MG63 (cell line): ENCODE measurements at regions not wholly inside any gene's neighbourhood (a gene's known extent, or its start where the extent isn't known, plus 50 kb on each side); places are given as distances from the start of the nearest gene placed in this dataset.
"Not testable (repeated sequence)": the region's sequence is repeated elsewhere in the genome, so short reads cannot be mapped to it uniquely, and the experiment has no call there.

Experiments used
- DNase-seq: peaks from one replicate; pipeline ENCODE4 v3.0.0-alpha.2; 2020
- H3K27me3 ChIP-seq: fragments of 250-450 bp; sonication (Bioruptor Pico); 2 replicates; pipeline ENCODE4 v1.5.1; 2020; ENCODE audit warnings: mild to moderate bottlenecking, moderate library complexity
- H3K36me3 ChIP-seq: fragments of 250-450 bp; sonication (Bioruptor Pico); 2 replicates; pipeline ENCODE4 v1.5.1; 2020; ENCODE audit warnings: mild to moderate bottlenecking, moderate library complexity
- H3K4me3 ChIP-seq: fragments of 250-450 bp; sonication (Bioruptor Pico); 2 replicates; pipeline ENCODE4 v1.5.1; 2020; ENCODE audit warnings: mild to moderate bottlenecking, moderate library complexity
- H3K9me3 ChIP-seq: fragments of 250-450 bp; sonication (Bioruptor Pico); 2 replicates; pipeline ENCODE4 v1.5.1; 2020; ENCODE audit warnings: mild to moderate bottlenecking, moderate library complexity

DNA sequence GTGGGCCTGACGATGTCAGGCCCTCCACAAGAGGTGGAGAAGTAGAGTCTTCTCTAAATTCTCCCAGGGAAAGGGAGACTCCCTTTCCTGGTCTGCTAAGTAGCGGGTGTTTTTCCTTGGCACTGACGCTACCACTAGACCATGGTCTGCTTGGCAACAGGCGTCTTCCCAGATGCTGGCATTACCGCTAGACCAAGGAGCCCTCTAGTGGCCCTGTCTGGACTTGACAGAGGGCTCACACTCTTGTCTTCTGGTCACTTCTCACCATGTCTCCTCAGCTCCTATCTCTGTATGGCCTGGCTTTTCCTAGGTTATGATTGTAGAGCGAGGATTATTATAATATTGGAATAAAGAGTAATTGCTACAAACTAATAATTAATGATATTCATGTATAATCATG lies 51.1 kb upstream of the RASSF6 start:
- not testable (repeated sequence) for H3K4me3 ChIP-seq, H3K36me3 ChIP-seq, H3K9me3 ChIP-seq, DNase-seq, H3K27me3 ChIP-seq

- Histone ChIP-seq H3K27me3 (no peaks in the 10 kb centered on the region), H3K9me3 (no peaks in the 10 kb centered on the region), H3K4me3 (no peak overlapping the region), H3K36me3 (no peaks in the 10 kb centered on the region)
- no peak for DNase-seq
These were observed 53.0 kb upstream of the RASSF6 start for GRCh38 chr4:73673286-73673685.

GRCh38 chr4:73674451-73674919 lies 54.2 kb upstream of the RASSF6 start:
- Histone ChIP-seq H3K36me3 (no peaks in the 10 kb centered on the region), H3K27me3 (no peaks in the 10 kb centered on the region), H3K4me3 (no peak overlapping the region), H3K9me3 (no peaks in the 10 kb centered on the region)
- DNase-seq = no peak

DNA sequence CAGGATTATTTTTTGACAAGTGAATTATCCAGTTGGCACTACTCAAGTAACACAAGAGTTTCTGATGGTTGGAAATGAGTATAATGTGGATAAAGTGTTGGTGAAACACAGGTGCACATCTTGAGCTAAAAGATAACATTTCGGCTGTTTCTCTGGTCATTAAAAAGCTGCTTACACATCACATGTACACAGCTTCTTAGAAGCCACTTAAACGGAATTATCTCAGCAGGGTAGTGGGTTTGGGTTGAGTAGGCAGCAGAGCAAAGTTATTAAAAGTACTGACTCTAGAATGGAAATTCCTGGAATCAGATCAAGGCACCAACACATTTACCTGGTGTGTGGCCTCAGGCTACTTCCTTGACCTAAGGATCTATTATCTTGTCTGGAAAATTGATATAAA lies 55.4 kb upstream of the RASSF6 start:
- Histone ChIP-seq H3K27me3 (no peaks in the 10 kb centered on the region), H3K4me3 (no peak overlapping the region), H3K36me3 (no peaks in the 10 kb centered on the region), H3K9me3 (no peaks in the 10 kb centered on the region)
- DNase-seq = no peak

- no peak for DNase-seq
- no peaks in the 10 kb centered on the region for H3K9me3 ChIP-seq
- H3K27me3 ChIP-seq = no peaks in the 10 kb centered on the region
- no peaks in the 10 kb centered on the region for H3K36me3 ChIP-seq
- no peak overlapping the region for H3K4me3 ChIP-seq
These were observed 55.9 kb upstream of the RASSF6 start for GRCh38 chr4:73676136-73676535.

GRCh38 chr4:73676861-73677323 lies 56.7 kb upstream of the RASSF6 start:
- no peaks in the 10 kb centered on the region for H3K9me3 ChIP-seq
- no peaks in the 10 kb centered on the region for H3K27me3 ChIP-seq
- no peak overlapping the region for H3K4me3 ChIP-seq
- DNase-seq = peak; percentile 47
- no peaks in the 10 kb centered on the region for H3K36me3 ChIP-seq

- no peaks in the 10 kb centered on the region for H3K36me3 ChIP-seq
- no peaks in the 10 kb centered on the region for H3K27me3 ChIP-seq
- no peak overlapping the region for H3K4me3 ChIP-seq
- H3K9me3 ChIP-seq = no peaks in the 10 kb centered on the region
- DNase-seq = peak; percentile 43
These were observed 59.6 kb upstream of the RASSF6 start for GRCh38 chr4:73679836-73680235.

- no peak for DNase-seq
- no peaks in the 10 kb centered on the region for H3K9me3 ChIP-seq
- H3K36me3 ChIP-seq = no peaks in the 10 kb centered on the region
- no peak overlapping the region for H3K4me3 ChIP-seq
- no peaks in the 10 kb centered on the region for H3K27me3 ChIP-seq
These were observed 58.6 kb upstream of the CXCL8 start for GRCh38 chr4:73681776-73682175.

DNA sequence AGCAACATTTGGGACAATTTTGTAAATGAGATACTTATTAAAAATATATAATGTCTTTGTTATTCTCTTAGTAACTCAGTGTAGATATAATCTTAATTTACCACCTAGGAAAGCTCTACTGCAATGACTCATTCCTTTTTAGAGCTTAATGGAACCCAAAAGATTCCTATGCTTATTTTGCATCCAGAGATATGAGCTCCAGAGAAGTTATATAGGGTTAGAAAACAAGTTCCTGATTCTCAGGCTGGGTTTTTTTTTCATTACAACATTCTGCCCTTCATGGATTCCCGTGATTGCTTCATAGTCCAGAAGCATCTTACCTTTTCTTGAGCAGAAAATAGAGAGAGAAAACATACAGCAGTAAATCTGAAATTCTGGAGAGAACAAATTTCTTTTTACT lies 57.9 kb upstream of the CXCL8 start:
- H3K9me3 ChIP-seq = no peaks in the 10 kb centered on the region
- H3K36me3 ChIP-seq = no peaks in the 10 kb centered on the region
- H3K4me3 ChIP-seq = no peak overlapping the region
- no peaks in the 10 kb centered on the region for H3K27me3 ChIP-seq
- no peak for DNase-seq

GRCh38 chr4:73683033-73683432 lies 57.3 kb upstream of the CXCL8 start:
- Histone ChIP-seq H3K27me3 (no peaks in the 10 kb centered on the region), H3K36me3 (no peaks in the 10 kb centered on the region), H3K9me3 (no peaks in the 10 kb centered on the region), H3K4me3 (no peak overlapping the region)
- no peak for DNase-seq

DNA sequence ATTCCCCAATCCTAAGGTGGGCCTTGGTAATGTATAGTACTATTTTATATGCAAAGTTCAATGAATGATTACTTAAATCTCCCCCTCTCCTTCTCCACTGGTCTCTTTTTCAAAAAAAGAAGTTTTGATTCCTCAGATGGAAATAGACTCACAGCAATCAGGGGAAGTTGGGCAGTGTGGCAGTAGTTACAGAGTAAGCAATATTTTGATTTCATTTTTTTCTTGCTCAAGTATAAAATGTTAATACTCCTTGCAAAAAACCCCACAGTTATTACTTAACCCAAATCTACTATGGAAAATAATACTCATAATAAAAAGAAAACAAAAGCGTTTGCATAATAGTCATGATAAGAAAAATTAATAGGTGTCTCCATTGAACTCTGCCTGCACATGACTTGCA lies 56.9 kb upstream of the CXCL8 start:
- Histone ChIP-seq H3K27me3 (no peaks in the 10 kb centered on the region), H3K4me3 (no peak overlapping the region), H3K36me3 (no peaks in the 10 kb centered on the region), H3K9me3 (no peaks in the 10 kb centered on the region)
- DNase-seq = no peak

- H3K9me3 ChIP-seq = no peaks in the 10 kb centered on the region
- no peak for DNase-seq
- no peak overlapping the region for H3K4me3 ChIP-seq
- no peaks in the 10 kb centered on the region for H3K27me3 ChIP-seq
- no peaks in the 10 kb centered on the region for H3K36me3 ChIP-seq
These were observed 56.3 kb upstream of the CXCL8 start for GRCh38 chr4:73684097-73684496.

DNA sequence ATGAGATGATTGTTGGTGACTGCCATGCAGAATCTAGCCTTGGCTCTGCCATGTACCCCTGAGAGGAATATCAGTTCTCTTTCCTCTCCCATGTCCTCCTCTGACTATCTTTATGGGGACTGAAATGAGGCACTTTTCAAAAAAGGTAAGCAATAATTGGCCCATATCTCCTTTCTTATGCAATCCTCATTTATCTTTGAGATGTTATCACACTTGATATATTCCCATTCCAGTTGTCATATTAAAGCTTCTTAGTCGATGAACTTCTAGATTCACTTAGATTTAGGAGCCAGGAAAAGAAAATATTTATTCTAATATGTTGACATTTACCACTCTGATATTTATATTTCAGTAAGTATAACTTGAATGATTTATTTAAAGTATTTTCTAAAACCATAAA lies 55.3 kb upstream of the CXCL8 start:
- Histone ChIP-seq H3K36me3 (no peaks in the 10 kb centered on the region), H3K27me3 (no peaks in the 10 kb centered on the region), H3K4me3 (no peak overlapping the region), H3K9me3 (no peaks in the 10 kb centered on the region)
- DNase-seq = no peak

- no peak overlapping the region for H3K4me3 ChIP-seq
- H3K27me3 ChIP-seq = no peaks in the 10 kb centered on the region
- H3K36me3 ChIP-seq = no peaks in the 10 kb centered on the region
- no peak for DNase-seq
- no peaks in the 10 kb centered on the region for H3K9me3 ChIP-seq
These were observed 52.9 kb upstream of the CXCL8 start for GRCh38 chr4:73687421-73687820.

DNA sequence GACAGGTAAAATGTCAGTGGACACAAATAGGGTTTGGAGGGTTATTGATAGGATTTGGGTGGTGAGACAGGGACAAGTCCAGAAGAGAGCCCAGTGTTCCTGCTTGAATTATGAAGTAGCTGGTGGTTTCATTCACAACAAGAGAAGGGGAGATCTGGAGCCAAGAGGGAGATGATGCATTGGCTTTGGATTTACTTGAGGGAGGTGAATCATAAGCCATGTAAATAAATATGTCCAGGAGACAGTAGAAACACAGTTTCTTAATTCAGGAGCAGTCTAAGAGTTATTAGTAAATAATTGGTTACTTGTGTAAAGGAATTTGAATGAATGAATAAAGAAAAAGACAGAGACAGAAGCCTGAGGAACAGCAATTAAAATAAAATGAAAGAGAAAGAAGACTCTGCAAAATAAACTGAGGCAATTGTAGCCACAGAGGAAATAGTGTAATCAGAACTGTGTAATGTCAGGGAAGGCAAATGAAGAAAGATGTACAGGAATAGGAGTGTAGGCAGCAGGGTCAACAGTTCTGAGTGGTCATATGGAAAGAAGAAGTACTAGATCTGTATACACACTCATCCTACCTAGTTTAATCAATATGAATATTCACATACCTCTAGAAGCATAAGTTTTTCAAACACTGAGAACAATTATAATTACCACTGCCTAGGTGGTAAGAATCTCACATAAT lies 50.2 kb upstream of the CXCL8 start:
- Histone ChIP-seq H3K36me3 (no peaks in the 10 kb centered on the region), H3K27me3 (no peaks in the 10 kb centered on the region), H3K9me3 (no peaks in the 10 kb centered on the region), H3K4me3 (no peak overlapping the region)
- peak; percentile 38 for DNase-seq
